ENCODE measurements at regions not wholly inside any gene's neighbourhood (a gene's known extent, or its start where the extent isn't known, plus 50 kb on each side); places are given as distances from the start of the nearest gene placed in this dataset.
A peak's percentile ranks its signal among the peaks of the same experiment; 100 is the strongest.

- peak overlapping the region; percentile 70 for H3K9ac ChIP-seq (ENCODE audit: low read length)
- no peaks in the 10 kb centered on the region for H3K9me2 ChIP-seq (replicated peaks; ENCODE audit: low read length)
- H3K4me3 ChIP-seq (ENCODE audit: low read length) = peak overlapping the region; percentile 74
- intact Hi-C loops (cut with micrococcal nuclease) = loop anchor here (1.0 to 10.0 kb wide), 7 partner anchors 31 to 1089 kb away; no protein-coding TSS in a partner anchor
- H3K27ac ChIP-seq (ENCODE audit: low read length) = peak overlapping the region; percentile 50
- H3K27me3 ChIP-seq (ENCODE audit: low read length) = no peaks in the 10 kb centered on the region
- CTCF ChIA-PET = interaction anchor here (0.5 to 1.2 kb wide), 2 partner anchors 153 to 414 kb away, joined by 3 to 6 read pairs; no protein-coding TSS in a partner anchor
- H3K36me3 ChIP-seq (ENCODE audit: low read depth, low read length) = no peaks in the 10 kb centered on the region
- H4K20me1 ChIP-seq (ENCODE audit: low read length) = no peaks in the 10 kb centered on the region
- no peaks in the 10 kb centered on the region for H3K79me2 ChIP-seq (ENCODE audit: low read length)
- ATAC-seq (peak; percentile 89), DNase-seq (peak; percentile 87)
- H3K4me2 ChIP-seq (ENCODE audit: low read length) = peak overlapping the region; percentile 83
- H3F3A ChIP-seq (ENCODE audit: low read length, unreplicated experiment) = no peaks in the 10 kb centered on the region
- POLR2A ChIA-PET (ENCODE audit: unreplicated experiment) = interaction anchor here (0.5 to 0.6 kb wide), 3 partner anchors 49 to 335 kb away, joined by 3 to 6 read pairs (median 5); no protein-coding TSS in a partner anchor
- H3K9me3 ChIP-seq (ENCODE audit: low read length) = no peaks in the 10 kb centered on the region
- TF ChIP-seq EZH2 (IDR thresholded peaks at IDR 0.05; ENCODE audit: low read length, unreplicated experiment) = no peak
- TF ChIP-seq CTCF (conservative IDR thresholded peaks at IDR 0.05; ENCODE audit: low read depth, low read length) = peak; percentile 89
- BruUV-seq (replicated peaks) = TSS peak; percentile 58
- H3K4me1 ChIP-seq (ENCODE audit: insufficient read depth, low read length) = peaks cover 40% of the 10 kb centered on the region
- peak overlapping the region; percentile 93 for H2AFZ ChIP-seq (ENCODE audit: low read length)
These were observed 132.9 kb upstream of the DPYD start for GRCh38 chr1:98053471-98054366.

GRCh38 chr1:98051065-98051675 is 130.3 kb upstream of the DPYD start:
- Histone ChIP-seq H3K4me2 (ENCODE audit: low read length) (0 out of 2 replicates have a peak overlapping the region, but pooled peaks have one; percentile 16), H3K27me3 (ENCODE audit: low read length) (no peaks in the 10 kb centered on the region), H3F3A (ENCODE audit: low read length, unreplicated experiment) (no peaks in the 10 kb centered on the region), H3K4me3 (ENCODE audit: low read length) (no peak overlapping the region), H3K9me2 (replicated peaks; ENCODE audit: low read length) (no peaks in the 10 kb centered on the region), H4K20me1 (ENCODE audit: low read length) (no peaks in the 10 kb centered on the region), H3K79me2 (ENCODE audit: low read length) (no peaks in the 10 kb centered on the region), H3K36me3 (ENCODE audit: low read depth, low read length) (no peaks in the 10 kb centered on the region), H2AFZ (ENCODE audit: low read length) (no peak overlapping the region), H3K27ac (ENCODE audit: low read length) (peak overlapping the region; percentile 20), H3K9ac (ENCODE audit: low read length) (no peak overlapping the region), H3K9me3 (ENCODE audit: low read length) (no peaks in the 10 kb centered on the region), H3K4me1 (ENCODE audit: insufficient read depth, low read length) (peaks cover 40% of the 10 kb centered on the region)
- TF ChIP-seq EZH2 (IDR thresholded peaks at IDR 0.05; ENCODE audit: low read length, unreplicated experiment) (no peak), CTCF (conservative IDR thresholded peaks at IDR 0.05; ENCODE audit: low read depth, low read length) (peak; percentile 97), EZH2phosphoT487 (IDR thresholded peaks at IDR 0.05; ENCODE audit: borderline replicate concordance, low read length) (no peak)
- intact Hi-C loops (cut with micrococcal nuclease) = loop anchor here (1.0 to 10.0 kb wide), 10 partner anchors 49 to 1086 kb away; partner anchors contain the start of gene DPYD
- ATAC-seq (peak; percentile 8; the same call in 1 of the 2 replicates), DNase-seq (peak; percentile 94)
- ChIA-PET POLR2A (ENCODE audit: unreplicated experiment) (interaction anchor here (0.6 kb wide), 1 partner anchor 280 kb away, joined by 4 read pairs; no protein-coding TSS in a partner anchor), CTCF (interaction anchor here (0.6 kb wide), 1 partner anchor 130 kb away, joined by 3 read pairs; no protein-coding TSS in a partner anchor)
- BruUV-seq (replicated peaks) = no TSS peak
